Neural cell (in vitro differentiated cells): ENCODE measurements at regions not wholly inside any gene's neighbourhood (a gene's known extent, or its start where the extent isn't known, plus 50 kb on each side); places are given as distances from the start of the nearest gene placed in this dataset.

ENCODE experiments used
- H2AFZ ChIP-seq: fragments of 200-600, 300-800 bp; sonication (generic), shearing (Covaris generic); 2 replicates; pipeline ENCODE4 v1.6.0; 2014; ENCODE audit warnings: low read depth, mild to moderate bottlenecking, antibody characterized with exemption, low read length, moderate library complexity
- H3F3A ChIP-seq: fragments of 200-600 bp; shearing (Covaris generic); 2 replicates; pipeline ENCODE4 v1.6.1; 2016; ENCODE audit warnings: mild to moderate bottlenecking, moderate library complexity, mixed read lengths, antibody characterized with exemption, low read length; ENCODE audit not compliant: insufficient read depth, poor library complexity, severe bottlenecking
- H3K27ac ChIP-seq: fragments of 200-600, 300-800 bp; sonication (generic), shearing (Covaris generic); 2 replicates; pipeline ENCODE4 v1.5.1; 2014; ENCODE audit warnings: mild to moderate bottlenecking, low read length, moderate library complexity
- H3K27me3 ChIP-seq: fragments of 300-800, 200-600 bp; sonication (generic), shearing (Covaris generic); 2 replicates; pipeline ENCODE4 v1.6.0; 2014; ENCODE audit warnings: mild to moderate bottlenecking, low read depth, low read length, moderate library complexity; ENCODE audit not compliant: insufficient read depth
- H3K36me3 ChIP-seq: fragments of 300-800, 200-600 bp; sonication (generic), shearing (Covaris generic); 2 replicates; pipeline ENCODE4 v1.5.1; 2014; ENCODE audit warnings: mild to moderate bottlenecking, antibody characterized with exemption, low read length, moderate library complexity; ENCODE audit not compliant: insufficient read depth
- H3K4me2 ChIP-seq: fragments of 300-800, 200-600 bp; sonication (generic), shearing (Covaris generic); 2 replicates; pipeline ENCODE4 v1.6.0; 2014; ENCODE audit warnings: mild to moderate bottlenecking, low read length
- H3K4me3 ChIP-seq: fragments of 300-800, 200-600 bp; sonication (generic), shearing (Covaris generic); 2 replicates; pipeline ENCODE4 v1.5.1; 2014; ENCODE audit warnings: mild to moderate bottlenecking, low read length, moderate library complexity
- H3K79me2 ChIP-seq: fragments of 200-600 bp; shearing (Covaris generic); replicated peaks from 2 replicates; pipeline ENCODE4 v1.6.0; 2014; ENCODE audit warnings: mild to moderate bottlenecking, low read length, moderate library complexity; ENCODE audit not compliant: insufficient read depth
- H3K9ac ChIP-seq: fragments of 300-800, 200-600 bp; sonication (generic), shearing (Covaris generic); 2 replicates; pipeline ENCODE4 v1.6.1; 2016; ENCODE audit warnings: mild to moderate bottlenecking, low read length, mixed read lengths
- H3K9me2 ChIP-seq: fragments of 200-600 bp; shearing (Covaris generic); 2 replicates; pipeline ENCODE4 v1.6.1; 2016; ENCODE audit warnings: mild to moderate bottlenecking, low read length, mixed read lengths; ENCODE audit not compliant: insufficient read depth
- H3K9me3 ChIP-seq: fragments of 200-600, 300-800 bp; sonication (generic), shearing (Covaris generic); 2 replicates; pipeline ENCODE4 v1.6.1; 2016; ENCODE audit warnings: mild to moderate bottlenecking, mixed run types, low read length, moderate library complexity, mixed read lengths
- H4K20me1 ChIP-seq: fragments of 200-600 bp; shearing (Covaris generic); 2 replicates; pipeline ENCODE4 v1.6.1; 2016; ENCODE audit warnings: mild to moderate bottlenecking, mixed run types; ENCODE audit not compliant: insufficient read depth
- EP300 ChIP-seq: fragments of 450-650 bp; conservative IDR thresholded peaks from 2 replicates; pipeline ENCODE4 v1.6.1; 2014; ENCODE audit warnings: antibody characterized with exemption, mild to moderate bottlenecking, moderate library complexity; ENCODE audit not compliant: poor library complexity, severe bottlenecking
- EZH2 ChIP-seq: fragments of 200-600, 300-800 bp; shearing (Covaris generic), sonication (generic); IDR thresholded peaks from 2 replicates; pipeline ENCODE4 v1.6.1; 2014; ENCODE audit warnings: antibody characterized with exemption, low read length, borderline replicate concordance, mild to moderate bottlenecking; ENCODE audit not compliant: insufficient read depth, poor library complexity, severe bottlenecking
- MXI1 ChIP-seq: fragments of 450-650 bp; conservative IDR thresholded peaks from 2 replicates; pipeline ENCODE4 v1.6.1; 2014; ENCODE audit warnings: antibody characterized with exemption, mild to moderate bottlenecking; ENCODE audit not compliant: poor library complexity, severe bottlenecking
- POLR2AphosphoS5 ChIP-seq: IDR thresholded peaks from 2 replicates; pipeline ENCODE4 v1.6.1; 2012
- RAD21 ChIP-seq: fragments of 450-650 bp; conservative IDR thresholded peaks from 2 replicates; pipeline ENCODE4 v1.6.1; 2014; ENCODE audit warnings: antibody characterized with exemption, mild to moderate bottlenecking, moderate library complexity
- REST ChIP-seq: IDR thresholded peaks from 2 replicates; pipeline ENCODE4 v1.6.1; 2012; ENCODE audit warnings: borderline replicate concordance
- SMC3 ChIP-seq: fragments of 450-650 bp; conservative IDR thresholded peaks from 2 replicates; pipeline ENCODE4 v1.6.1; 2014; ENCODE audit warnings: antibody characterized with exemption, mild to moderate bottlenecking, moderate library complexity; ENCODE audit not compliant: poor library complexity
- TAF1 ChIP-seq: IDR thresholded peaks from 2 replicates; pipeline ENCODE4 v1.6.1; 2012; ENCODE audit warnings: low read depth
- TF ChIP-seq, protein P1 (sequence below): fragments of 450-650 bp; IDR thresholded peaks from 2 replicates; pipeline ENCODE4 v1.5.1; 2014; ENCODE audit warnings: antibody characterized with exemption, mild to moderate bottlenecking, moderate library complexity; ENCODE audit not compliant: poor library complexity, severe bottlenecking

DNA sequence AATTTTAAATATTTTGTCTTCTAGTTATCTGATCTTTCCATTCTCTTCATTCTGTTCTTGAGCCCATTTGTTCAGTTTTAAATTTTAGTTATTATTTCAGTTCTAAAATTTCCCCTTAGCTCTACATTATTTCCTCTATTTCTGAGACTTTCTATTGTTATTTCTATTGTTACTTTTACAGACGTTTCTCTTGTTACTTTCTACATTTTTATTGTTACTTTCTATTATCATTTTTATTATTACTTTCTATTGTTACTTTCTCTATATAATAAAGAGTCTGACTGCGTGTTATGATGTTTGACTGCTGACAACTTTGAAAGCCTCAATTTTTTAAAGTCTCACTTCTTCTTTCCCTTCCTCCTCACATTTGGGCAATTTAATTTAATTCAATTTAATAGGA lies 915.7 kb upstream of the PCDH20 start:
- Histone ChIP-seq H4K20me1 (no peaks in the 10 kb centered on the region), H3K36me3 (no peaks in the 10 kb centered on the region), H3K4me3 (no peak overlapping the region), H3K27ac (no peak overlapping the region), H3K4me2 (no peak overlapping the region), H3K27me3 (no peaks in the 10 kb centered on the region), H3F3A (no peaks in the 10 kb centered on the region), H2AFZ (no peak overlapping the region), H3K9me3 (no peaks in the 10 kb centered on the region), H3K9ac (no peak overlapping the region), H3K9me2 (no peaks in the 10 kb centered on the region), H3K79me2 (no peaks in the 10 kb centered on the region)
- TF ChIP-seq REST (no peak), SMC3 (no peak)

DNA sequence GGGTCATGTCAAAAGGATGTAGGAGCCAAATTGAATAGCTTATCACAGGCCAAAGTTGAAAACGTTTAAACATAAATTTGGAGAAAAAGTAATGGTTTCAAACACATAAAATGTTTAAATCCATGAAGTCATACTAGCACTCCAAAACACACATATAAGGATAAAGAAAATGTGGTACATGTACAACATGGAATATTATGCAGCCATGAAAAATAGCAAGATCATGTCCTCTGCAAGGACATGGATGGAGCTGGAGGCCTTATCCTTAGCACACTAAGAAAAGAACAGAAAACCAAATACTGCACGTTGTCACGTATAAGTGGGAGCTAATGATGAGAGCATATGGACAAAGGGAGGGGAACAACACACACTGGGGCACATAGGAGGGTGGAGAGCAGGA lies 911.7 kb upstream of the PCDH20 start:
- Histone ChIP-seq H4K20me1 (no peaks in the 10 kb centered on the region), H2AFZ (no peak overlapping the region), H3F3A (no peaks in the 10 kb centered on the region), H3K4me3 (no peak overlapping the region), H3K27ac (no peak overlapping the region), H3K79me2 (no peaks in the 10 kb centered on the region), H3K9ac (no peak overlapping the region), H3K9me2 (no peaks in the 10 kb centered on the region), H3K36me3 (no peaks in the 10 kb centered on the region), H3K9me3 (no peaks in the 10 kb centered on the region), H3K4me2 (no peak overlapping the region), H3K27me3 (no peaks in the 10 kb centered on the region)
- TF ChIP-seq POLR2AphosphoS5: no peak
- no peak for TF ChIP-seq SMC3
- TF ChIP-seq, protein P1, sequence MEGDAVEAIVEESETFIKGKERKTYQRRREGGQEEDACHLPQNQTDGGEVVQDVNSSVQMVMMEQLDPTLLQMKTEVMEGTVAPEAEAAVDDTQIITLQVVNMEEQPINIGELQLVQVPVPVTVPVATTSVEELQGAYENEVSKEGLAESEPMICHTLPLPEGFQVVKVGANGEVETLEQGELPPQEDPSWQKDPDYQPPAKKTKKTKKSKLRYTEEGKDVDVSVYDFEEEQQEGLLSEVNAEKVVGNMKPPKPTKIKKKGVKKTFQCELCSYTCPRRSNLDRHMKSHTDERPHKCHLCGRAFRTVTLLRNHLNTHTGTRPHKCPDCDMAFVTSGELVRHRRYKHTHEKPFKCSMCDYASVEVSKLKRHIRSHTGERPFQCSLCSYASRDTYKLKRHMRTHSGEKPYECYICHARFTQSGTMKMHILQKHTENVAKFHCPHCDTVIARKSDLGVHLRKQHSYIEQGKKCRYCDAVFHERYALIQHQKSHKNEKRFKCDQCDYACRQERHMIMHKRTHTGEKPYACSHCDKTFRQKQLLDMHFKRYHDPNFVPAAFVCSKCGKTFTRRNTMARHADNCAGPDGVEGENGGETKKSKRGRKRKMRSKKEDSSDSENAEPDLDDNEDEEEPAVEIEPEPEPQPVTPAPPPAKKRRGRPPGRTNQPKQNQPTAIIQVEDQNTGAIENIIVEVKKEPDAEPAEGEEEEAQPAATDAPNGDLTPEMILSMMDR: no peak
- TF ChIP-seq RAD21: no peak
- TF ChIP-seq MXI1: no peak
- no peak for TF ChIP-seq TAF1
- no peak for TF ChIP-seq EP300
- TF ChIP-seq REST: no peak
- TF ChIP-seq EZH2: no peak
